ENCODE measurements at regions not wholly inside any gene's neighbourhood (a gene's known extent, or its start where the extent isn't known, plus 50 kb on each side); places are given as distances from the start of the nearest gene placed in this dataset.

- TF ChIP-seq HMGXB4 (CRISPR knock-in tag; IDR thresholded peaks at IDR 0.05; ENCODE audit: borderline replicate concordance in 1 of 2, low read depth in 1 of 2): no peak
- TF ChIP-seq NFRKB (IDR thresholded peaks at IDR 0.05): no peak
- no peak for TF ChIP-seq MATR3 (CRISPR knock-in tag; IDR thresholded peaks at IDR 0.05)
- TF ChIP-seq, protein P1, sequence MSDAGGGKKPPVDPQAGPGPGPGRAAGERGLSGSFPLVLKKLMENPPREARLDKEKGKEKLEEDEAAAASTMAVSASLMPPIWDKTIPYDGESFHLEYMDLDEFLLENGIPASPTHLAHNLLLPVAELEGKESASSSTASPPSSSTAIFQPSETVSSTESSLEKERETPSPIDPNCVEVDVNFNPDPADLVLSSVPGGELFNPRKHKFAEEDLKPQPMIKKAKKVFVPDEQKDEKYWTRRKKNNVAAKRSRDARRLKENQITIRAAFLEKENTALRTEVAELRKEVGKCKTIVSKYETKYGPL (CRISPR knock-in tag; IDR thresholded peaks at IDR 0.05): no peak
- TF ChIP-seq HBP1 (CRISPR knock-in tag; IDR thresholded peaks at IDR 0.05; ENCODE audit: low read depth): no peak
- TF ChIP-seq KDM3A (CRISPR knock-in tag; IDR thresholded peaks at IDR 0.05; ENCODE audit: low read depth): no peak
- TF ChIP-seq SALL1 (CRISPR knock-in tag; IDR thresholded peaks at IDR 0.05): peak; percentile 69
- no peak for TF ChIP-seq BCLAF1 (IDR thresholded peaks at IDR 0.05)
- TF ChIP-seq, protein P2, sequence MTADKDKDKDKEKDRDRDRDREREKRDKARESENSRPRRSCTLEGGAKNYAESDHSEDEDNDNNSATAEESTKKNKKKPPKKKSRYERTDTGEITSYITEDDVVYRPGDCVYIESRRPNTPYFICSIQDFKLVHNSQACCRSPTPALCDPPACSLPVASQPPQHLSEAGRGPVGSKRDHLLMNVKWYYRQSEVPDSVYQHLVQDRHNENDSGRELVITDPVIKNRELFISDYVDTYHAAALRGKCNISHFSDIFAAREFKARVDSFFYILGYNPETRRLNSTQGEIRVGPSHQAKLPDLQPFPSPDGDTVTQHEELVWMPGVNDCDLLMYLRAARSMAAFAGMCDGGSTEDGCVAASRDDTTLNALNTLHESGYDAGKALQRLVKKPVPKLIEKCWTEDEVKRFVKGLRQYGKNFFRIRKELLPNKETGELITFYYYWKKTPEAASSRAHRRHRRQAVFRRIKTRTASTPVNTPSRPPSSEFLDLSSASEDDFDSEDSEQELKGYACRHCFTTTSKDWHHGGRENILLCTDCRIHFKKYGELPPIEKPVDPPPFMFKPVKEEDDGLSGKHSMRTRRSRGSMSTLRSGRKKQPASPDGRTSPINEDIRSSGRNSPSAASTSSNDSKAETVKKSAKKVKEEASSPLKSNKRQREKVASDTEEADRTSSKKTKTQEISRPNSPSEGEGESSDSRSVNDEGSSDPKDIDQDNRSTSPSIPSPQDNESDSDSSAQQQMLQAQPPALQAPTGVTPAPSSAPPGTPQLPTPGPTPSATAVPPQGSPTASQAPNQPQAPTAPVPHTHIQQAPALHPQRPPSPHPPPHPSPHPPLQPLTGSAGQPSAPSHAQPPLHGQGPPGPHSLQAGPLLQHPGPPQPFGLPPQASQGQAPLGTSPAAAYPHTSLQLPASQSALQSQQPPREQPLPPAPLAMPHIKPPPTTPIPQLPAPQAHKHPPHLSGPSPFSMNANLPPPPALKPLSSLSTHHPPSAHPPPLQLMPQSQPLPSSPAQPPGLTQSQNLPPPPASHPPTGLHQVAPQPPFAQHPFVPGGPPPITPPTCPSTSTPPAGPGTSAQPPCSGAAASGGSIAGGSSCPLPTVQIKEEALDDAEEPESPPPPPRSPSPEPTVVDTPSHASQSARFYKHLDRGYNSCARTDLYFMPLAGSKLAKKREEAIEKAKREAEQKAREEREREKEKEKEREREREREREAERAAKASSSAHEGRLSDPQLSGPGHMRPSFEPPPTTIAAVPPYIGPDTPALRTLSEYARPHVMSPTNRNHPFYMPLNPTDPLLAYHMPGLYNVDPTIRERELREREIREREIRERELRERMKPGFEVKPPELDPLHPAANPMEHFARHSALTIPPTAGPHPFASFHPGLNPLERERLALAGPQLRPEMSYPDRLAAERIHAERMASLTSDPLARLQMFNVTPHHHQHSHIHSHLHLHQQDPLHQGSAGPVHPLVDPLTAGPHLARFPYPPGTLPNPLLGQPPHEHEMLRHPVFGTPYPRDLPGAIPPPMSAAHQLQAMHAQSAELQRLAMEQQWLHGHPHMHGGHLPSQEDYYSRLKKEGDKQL (CRISPR knock-in tag; IDR thresholded peaks at IDR 0.05; ENCODE audit: low read depth): no peak
- TF ChIP-seq ZNF609 (CRISPR knock-in tag; IDR thresholded peaks at IDR 0.05; ENCODE audit: borderline replicate concordance): no peak
Measured at GRCh38 chr2:205929246-205929942, 156.6 kb downstream of the INO80D start (continued).

All from HepG2 (cell line).